ENCODE measurements at regions not wholly inside any gene's neighbourhood (a gene's known extent, or its start where the extent isn't known, plus 50 kb on each side); places are given as distances from the start of the nearest gene placed in this dataset.

- Mint-ChIP-seq H3K36me3 (ENCODE audit: insufficient read depth) (no peaks in the 10 kb centered on the region), H3K4me3 (no peak overlapping the region), H3K27me3 (peaks cover 55 to 58% of the 10 kb centered on the region in 2 donors), H3K4me1 (ENCODE audit: low read depth in 2 of 2) (no peaks in the 10 kb centered on the region), H3K27ac (no peak overlapping the region), H3K9me3 (no peaks in the 10 kb centered on the region)
- ATAC-seq (replicated peaks), result no peak
- DNase-seq, result no peak
Measured at GRCh38 chr1:203420263-203420662, 55.3 kb upstream of the PRELP start.

- Mint-ChIP-seq H3K27ac (no peak overlapping the region), H3K4me3 (no peak overlapping the region), H3K27me3 (peaks cover 54 to 62% of the 10 kb centered on the region in 2 donors), H3K4me1 (ENCODE audit: low read depth in 2 of 2) (no peaks in the 10 kb centered on the region), H3K36me3 (ENCODE audit: insufficient read depth) (no peaks in the 10 kb centered on the region), H3K9me3 (no peaks in the 10 kb centered on the region)
- DNase-seq (no peak), ATAC-seq (replicated peaks) (no peak)
Measured at GRCh38 chr1:203421246-203421645, 54.4 kb upstream of the PRELP start.

GRCh38 chr1:203422116-203422515 is 53.5 kb upstream of the PRELP start:
- ATAC-seq (replicated peaks) (no peak), DNase-seq (no peak)
- Mint-ChIP-seq H3K4me3 (no peak overlapping the region), H3K27me3 (peaks cover 57 to 67% of the 10 kb centered on the region in 2 donors), H3K9me3 (no peaks in the 10 kb centered on the region), H3K36me3 (ENCODE audit: insufficient read depth) (no peaks in the 10 kb centered on the region), H3K27ac (no peak overlapping the region), H3K4me1 (ENCODE audit: low read depth in 2 of 2) (no peaks in the 10 kb centered on the region)

GRCh38 chr1:203422656-203423055 is 53.0 kb upstream of the PRELP start:
- Mint-ChIP-seq H3K36me3 (ENCODE audit: insufficient read depth) (no peaks in the 10 kb centered on the region), H3K4me3 (no peak overlapping the region), H3K27me3 (peaks cover 60 to 73% of the 10 kb centered on the region in 2 donors), H3K9me3 (no peaks in the 10 kb centered on the region), H3K4me1 (ENCODE audit: low read depth in 2 of 2) (no peaks in the 10 kb centered on the region), H3K27ac (no peak overlapping the region)
- no peak for ATAC-seq (replicated peaks)
- no peak for DNase-seq

- Mint-ChIP-seq H3K36me3 (ENCODE audit: insufficient read depth) (no peaks in the 10 kb centered on the region), H3K27ac (no peak overlapping the region), H3K4me3 (no peak overlapping the region), H3K4me1 (ENCODE audit: low read depth in 2 of 2) (no peaks in the 10 kb centered on the region), H3K27me3 (peaks cover 68 to 87% of the 10 kb centered on the region in 2 donors), H3K9me3 (no peaks in the 10 kb centered on the region)
- ATAC-seq (replicated peaks) (no peak), DNase-seq (no peak)
Measured at GRCh38 chr1:203424285-203424684, 51.3 kb upstream of the PRELP start.

GRCh38 chr1:203424861-203425662 is 50.5 kb upstream of the PRELP start:
- no peak overlapping the region for H3K4me3 Mint-ChIP-seq
- no peaks in the 10 kb centered on the region for H3K36me3 Mint-ChIP-seq (ENCODE audit: insufficient read depth)
- no peak for ATAC-seq (replicated peaks)
- H3K27me3 Mint-ChIP-seq, result peaks cover 62 to 94% of the 10 kb centered on the region in 2 donors
- H3K27ac Mint-ChIP-seq, result no peak overlapping the region
- no peaks in the 10 kb centered on the region for H3K9me3 Mint-ChIP-seq
- DNase-seq, result no peak
- H3K4me1 Mint-ChIP-seq (ENCODE audit: low read depth in 2 of 2), result no peaks in the 10 kb centered on the region

- peaks cover 58 to 95% of the 10 kb centered on the region in 2 donors for H3K27me3 Mint-ChIP-seq
- no peak overlapping the region for H3K4me3 Mint-ChIP-seq
- no peaks in the 10 kb centered on the region for H3K4me1 Mint-ChIP-seq (ENCODE audit: low read depth in 2 of 2)
- no peaks in the 10 kb centered on the region for H3K36me3 Mint-ChIP-seq (ENCODE audit: insufficient read depth)
- H3K9me3 Mint-ChIP-seq, result no peaks in the 10 kb centered on the region
- ATAC-seq (replicated peaks) (no peak), DNase-seq (no peak)
- no peak overlapping the region for H3K27ac Mint-ChIP-seq
Measured at GRCh38 chr1:203425663-203425975, 50.0 kb upstream of the PRELP start.
